WTC11 (cell line): ENCODE measurements at regions not wholly inside any gene's neighbourhood (a gene's known extent, or its start where the extent isn't known, plus 50 kb on each side); places are given as distances from the start of the nearest gene placed in this dataset.

ENCODE experiments used
- ATAC-seq: fragments of 200-7000 bp; cut with Tn5 transposase; 2 replicates; pipeline ENCODE4 v1.10.0; 2021; ENCODE audit warnings: mild to moderate bottlenecking, moderate library complexity
- CTCF ChIA-PET: fragments of 300-600 bp; sonication (Branson Sonifier 250); formaldehyde crosslinking; loops from one replicate; lab custom pipeline; 2021; ENCODE audit warnings: antibody characterized with exemption; lab: Charles Lee
- POLR2A ChIA-PET: fragments of 350-600 bp; sonication (Branson Sonifier 250); formaldehyde crosslinking; loops from one replicate; lab custom pipeline; 2021; ENCODE audit warnings: antibody characterized with exemption; lab: Charles Lee
- DNase-seq: peaks from one replicate; pipeline ENCODE4 v3.0.0; 2021; ENCODE audit warnings: low spot score
- H3K27ac Mint-ChIP-seq: 2 replicates; pipeline ENCODE4 v1.8.0; 2021; ENCODE audit warnings: mixed read lengths
- H3K27me3 Mint-ChIP-seq: 2 replicates; pipeline ENCODE4 v1.8.0; 2021; ENCODE audit warnings: low read depth, mild to moderate bottlenecking, moderate library complexity, mixed read lengths
- H3K36me3 Mint-ChIP-seq: 2 replicates; pipeline ENCODE4 v1.8.0; 2021; ENCODE audit warnings: mixed read lengths
- H3K4me1 Mint-ChIP-seq: 2 replicates; pipeline ENCODE4 v1.8.0; 2022; ENCODE audit warnings: mixed read lengths
- H3K4me3 Mint-ChIP-seq: 2 replicates; pipeline ENCODE4 v1.8.0; 2021; ENCODE audit warnings: mild to moderate bottlenecking, moderate library complexity, mixed read lengths
- H3K9me3 Mint-ChIP-seq: 2 replicates; pipeline ENCODE4 v1.8.0; 2021; ENCODE audit warnings: mixed read lengths
- CREM ChIP-seq: sonication (generic); formaldehyde crosslinking; IDR thresholded peaks from 2 replicates; pipeline ENCODE4 v1.8.1; 2022; ENCODE audit warnings: mild to moderate bottlenecking, missing genetic modification reagents, moderate library complexity
- FOXK1 ChIP-seq: sonication (generic); formaldehyde crosslinking; IDR thresholded peaks from 2 replicates; pipeline ENCODE4 v1.8.0; 2022; ENCODE audit warnings: mild to moderate bottlenecking, moderate library complexity, missing genetic modification reagents
- GRHL2 ChIP-seq: fragments of 250-450 bp; sonication (Bioruptor Pico); IDR thresholded peaks from 2 replicates; pipeline ENCODE4 v1.8.0; 2022; ENCODE audit warnings: mild to moderate bottlenecking, moderate library complexity; ENCODE audit not compliant: insufficient replicate concordance, severe bottlenecking
- NFATC4 ChIP-seq: fragments of 250-450 bp; sonication (Bioruptor Pico); IDR thresholded peaks from 2 replicates; pipeline ENCODE4 v1.9.0; 2021; ENCODE audit warnings: mild to moderate bottlenecking
- NFYB ChIP-seq: sonication (generic); formaldehyde crosslinking; conservative IDR thresholded peaks from 2 replicates; pipeline ENCODE4 v1.8.0; 2022; ENCODE audit warnings: low read depth, missing genetic modification reagents
- SMAD3 ChIP-seq: sonication (generic); formaldehyde crosslinking; IDR thresholded peaks from 2 replicates; pipeline ENCODE4 v1.8.0; 2022; ENCODE audit warnings: missing genetic modification reagents, mild to moderate bottlenecking, borderline replicate concordance
- SMAD4 ChIP-seq: sonication (generic); formaldehyde crosslinking; IDR thresholded peaks from 2 replicates; pipeline ENCODE4 v1.8.0; 2022; ENCODE audit warnings: mild to moderate bottlenecking, missing genetic modification reagents
- TCF7 ChIP-seq: sonication (generic); formaldehyde crosslinking; IDR thresholded peaks from 2 replicates; pipeline ENCODE4 v1.8.0; 2022; ENCODE audit warnings: mild to moderate bottlenecking, low read depth, missing genetic modification reagents, moderate library complexity
- TP53 ChIP-seq: sonication (generic); formaldehyde crosslinking; IDR thresholded peaks from 2 replicates; pipeline ENCODE4 v1.8.1; 2023; ENCODE audit warnings: mild to moderate bottlenecking, missing genetic modification reagents
- ZBTB21 ChIP-seq: sonication (generic); formaldehyde crosslinking; IDR thresholded peaks from 2 replicates; pipeline ENCODE4 v1.8.1; 2023; ENCODE audit warnings: mild to moderate bottlenecking, missing genetic modification reagents, borderline replicate concordance
- ZNF219 ChIP-seq: sonication (generic); formaldehyde crosslinking; IDR thresholded peaks from 2 replicates; pipeline ENCODE4 v1.8.0; 2023; ENCODE audit warnings: missing genetic modification reagents, mild to moderate bottlenecking, borderline replicate concordance
- ZNF232 ChIP-seq: sonication (generic); formaldehyde crosslinking; IDR thresholded peaks from 2 replicates; pipeline ENCODE4 v1.8.0; 2022; ENCODE audit warnings: mild to moderate bottlenecking, missing genetic modification reagents
- ZNF396 ChIP-seq: fragments of 250-450 bp; sonication (Bioruptor Pico); IDR thresholded peaks from 2 replicates; pipeline ENCODE4 v1.8.0; 2021; ENCODE audit warnings: mild to moderate bottlenecking, moderate library complexity, borderline replicate concordance
- TF ChIP-seq, protein P1 (sequence below): sonication (generic); formaldehyde crosslinking; IDR thresholded peaks from 2 replicates; pipeline ENCODE4 v1.8.1; 2022; ENCODE audit warnings: low read depth, mild to moderate bottlenecking, moderate library complexity, missing genetic modification reagents, borderline replicate concordance
- TF ChIP-seq, protein P2 (sequence below): sonication (generic); formaldehyde crosslinking; IDR thresholded peaks from 2 replicates; pipeline ENCODE4 v1.8.1; 2022; ENCODE audit warnings: mild to moderate bottlenecking, moderate library complexity, missing genetic modification reagents
- TF ChIP-seq, protein P3 (sequence below): sonication (generic); formaldehyde crosslinking; IDR thresholded peaks from 2 replicates; pipeline ENCODE4 v1.8.1; 2023; ENCODE audit warnings: mild to moderate bottlenecking, missing genetic modification reagents
- TF ChIP-seq, protein P4 (sequence below): sonication (generic); formaldehyde crosslinking; IDR thresholded peaks from 2 replicates; pipeline ENCODE4 v1.8.1; 2023; ENCODE audit warnings: mild to moderate bottlenecking, missing genetic modification reagents, moderate library complexity
- TF ChIP-seq, protein P5 (sequence below): fragments of 250-450 bp; sonication (Bioruptor Pico); IDR thresholded peaks from 2 replicates; pipeline ENCODE4 v1.9.0; 2021; ENCODE audit warnings: mild to moderate bottlenecking
- TF ChIP-seq, protein P6 (sequence below): sonication (generic); formaldehyde crosslinking; IDR thresholded peaks from 2 replicates; pipeline ENCODE4 v1.8.1; 2022; ENCODE audit warnings: low read depth, missing genetic modification reagents, borderline replicate concordance

DNA sequence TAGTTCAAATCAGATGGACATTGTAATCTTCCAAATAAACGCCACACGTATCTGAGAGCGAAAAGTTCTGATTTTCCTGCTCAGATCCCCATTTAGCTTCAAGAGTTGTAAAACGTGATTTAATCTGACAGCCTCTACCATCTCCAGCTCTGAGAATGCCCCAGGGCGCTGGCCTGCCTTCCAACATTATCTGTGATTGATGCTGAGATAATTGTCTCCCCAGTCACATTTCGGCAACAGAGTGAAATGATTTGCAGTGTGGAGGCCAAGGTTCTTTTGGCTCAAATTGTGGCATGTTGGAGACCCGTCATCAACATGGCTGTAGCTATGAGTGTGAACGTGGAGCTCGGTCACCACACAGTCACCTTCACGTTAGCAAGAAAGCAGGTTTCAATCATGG is 283.4 kb downstream of the BRD1 start:
- no peak overlapping the region for H3K27ac Mint-ChIP-seq
- ChIA-PET POLR2A (interaction anchor here (0.5 kb wide), 1 partner anchor 200 kb away, joined by 3 read pairs; no protein-coding TSS in a partner anchor), CTCF (interaction anchor here (0.7 kb wide), 1 partner anchor 30 kb away, joined by 3 read pairs; no protein-coding TSS in a partner anchor)
- H3K4me3 Mint-ChIP-seq: no peak overlapping the region
- DNase-seq (no peak), ATAC-seq (no peak)
- H3K27me3 Mint-ChIP-seq: peaks cover 4% of the 10 kb centered on the region
- TF ChIP-seq, protein P1, sequence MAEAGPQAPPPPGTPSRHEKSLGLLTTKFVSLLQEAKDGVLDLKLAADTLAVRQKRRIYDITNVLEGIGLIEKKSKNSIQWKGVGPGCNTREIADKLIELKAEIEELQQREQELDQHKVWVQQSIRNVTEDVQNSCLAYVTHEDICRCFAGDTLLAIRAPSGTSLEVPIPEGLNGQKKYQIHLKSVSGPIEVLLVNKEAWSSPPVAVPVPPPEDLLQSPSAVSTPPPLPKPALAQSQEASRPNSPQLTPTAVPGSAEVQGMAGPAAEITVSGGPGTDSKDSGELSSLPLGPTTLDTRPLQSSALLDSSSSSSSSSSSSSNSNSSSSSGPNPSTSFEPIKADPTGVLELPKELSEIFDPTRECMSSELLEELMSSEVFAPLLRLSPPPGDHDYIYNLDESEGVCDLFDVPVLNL (CRISPR knock-in tag): no peak
- TF ChIP-seq NFYB (CRISPR knock-in tag) (no peak), CREM (CRISPR knock-in tag) (no peak), SMAD4 (CRISPR knock-in tag) (no peak), TP53 (CRISPR knock-in tag) (no peak), ZNF232 (no peak), ZNF396 (CRISPR knock-in tag) (no peak), FOXK1 (no peak), ZNF219 (CRISPR knock-in tag) (no peak)
- TF ChIP-seq, protein P2, sequence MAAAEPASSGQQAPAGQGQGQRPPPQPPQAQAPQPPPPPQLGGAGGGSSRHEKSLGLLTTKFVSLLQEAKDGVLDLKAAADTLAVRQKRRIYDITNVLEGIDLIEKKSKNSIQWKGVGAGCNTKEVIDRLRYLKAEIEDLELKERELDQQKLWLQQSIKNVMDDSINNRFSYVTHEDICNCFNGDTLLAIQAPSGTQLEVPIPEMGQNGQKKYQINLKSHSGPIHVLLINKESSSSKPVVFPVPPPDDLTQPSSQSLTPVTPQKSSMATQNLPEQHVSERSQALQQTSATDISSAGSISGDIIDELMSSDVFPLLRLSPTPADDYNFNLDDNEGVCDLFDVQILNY (CRISPR knock-in tag): no peak
- TF ChIP-seq, protein P3, sequence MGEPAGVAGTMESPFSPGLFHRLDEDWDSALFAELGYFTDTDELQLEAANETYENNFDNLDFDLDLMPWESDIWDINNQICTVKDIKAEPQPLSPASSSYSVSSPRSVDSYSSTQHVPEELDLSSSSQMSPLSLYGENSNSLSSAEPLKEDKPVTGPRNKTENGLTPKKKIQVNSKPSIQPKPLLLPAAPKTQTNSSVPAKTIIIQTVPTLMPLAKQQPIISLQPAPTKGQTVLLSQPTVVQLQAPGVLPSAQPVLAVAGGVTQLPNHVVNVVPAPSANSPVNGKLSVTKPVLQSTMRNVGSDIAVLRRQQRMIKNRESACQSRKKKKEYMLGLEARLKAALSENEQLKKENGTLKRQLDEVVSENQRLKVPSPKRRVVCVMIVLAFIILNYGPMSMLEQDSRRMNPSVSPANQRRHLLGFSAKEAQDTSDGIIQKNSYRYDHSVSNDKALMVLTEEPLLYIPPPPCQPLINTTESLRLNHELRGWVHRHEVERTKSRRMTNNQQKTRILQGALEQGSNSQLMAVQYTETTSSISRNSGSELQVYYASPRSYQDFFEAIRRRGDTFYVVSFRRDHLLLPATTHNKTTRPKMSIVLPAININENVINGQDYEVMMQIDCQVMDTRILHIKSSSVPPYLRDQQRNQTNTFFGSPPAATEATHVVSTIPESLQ: no peak
- TF ChIP-seq, protein P4, sequence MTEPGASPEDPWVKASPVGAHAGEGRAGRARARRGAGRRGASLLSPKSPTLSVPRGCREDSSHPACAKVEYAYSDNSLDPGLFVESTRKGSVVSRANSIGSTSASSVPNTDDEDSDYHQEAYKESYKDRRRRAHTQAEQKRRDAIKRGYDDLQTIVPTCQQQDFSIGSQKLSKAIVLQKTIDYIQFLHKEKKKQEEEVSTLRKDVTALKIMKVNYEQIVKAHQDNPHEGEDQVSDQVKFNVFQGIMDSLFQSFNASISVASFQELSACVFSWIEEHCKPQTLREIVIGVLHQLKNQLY (CRISPR knock-in tag): no peak
- H3K36me3 Mint-ChIP-seq: peaks cover 4% of the 10 kb centered on the region
- H3K4me1 Mint-ChIP-seq: peaks cover 19% of the 10 kb centered on the region
- peaks cover 8% of the 10 kb centered on the region for H3K9me3 Mint-ChIP-seq

DNA sequence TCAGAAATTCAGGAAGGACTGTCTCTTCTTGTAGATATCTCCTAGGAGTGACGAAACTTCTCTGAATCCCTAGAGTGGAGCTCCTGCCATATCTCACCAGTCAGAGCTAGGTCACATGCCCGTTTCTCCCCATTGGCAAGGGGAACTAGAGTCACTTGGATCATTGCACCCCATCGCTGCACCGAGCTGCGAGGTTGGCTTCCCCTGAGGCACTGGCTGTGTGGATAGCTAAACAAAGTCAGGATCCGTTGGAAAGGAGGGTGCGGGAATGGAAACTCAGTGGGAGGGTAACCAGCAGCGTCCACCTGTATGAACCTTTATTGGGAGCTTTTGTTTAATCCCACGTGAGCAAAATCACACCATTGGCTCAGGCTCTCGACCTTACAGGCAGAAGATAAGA is 283.8 kb downstream of the BRD1 start:
- CTCF ChIA-PET: no interaction called here
- POLR2A ChIA-PET: interaction anchor here (0.5 kb wide), 1 partner anchor 200 kb away, joined by 3 read pairs; no protein-coding TSS in a partner anchor
- peaks cover 11% of the 10 kb centered on the region for H3K9me3 Mint-ChIP-seq
- no peak for ATAC-seq
- H3K4me1 Mint-ChIP-seq: peaks cover 20% of the 10 kb centered on the region
- no peak overlapping the region for H3K27ac Mint-ChIP-seq
- no peak for DNase-seq
- peaks cover 4% of the 10 kb centered on the region for H3K36me3 Mint-ChIP-seq
- peaks cover 4% of the 10 kb centered on the region for H3K27me3 Mint-ChIP-seq
- TF ChIP-seq SMAD3 (CRISPR knock-in tag) (no peak), SMAD4 (CRISPR knock-in tag) (no peak), NFATC4 (CRISPR knock-in tag) (no peak), TCF7 (CRISPR knock-in tag) (no peak), ZBTB21 (CRISPR knock-in tag) (no peak), GRHL2 (no peak), TP53 (CRISPR knock-in tag) (no peak)
- TF ChIP-seq, protein P5, sequence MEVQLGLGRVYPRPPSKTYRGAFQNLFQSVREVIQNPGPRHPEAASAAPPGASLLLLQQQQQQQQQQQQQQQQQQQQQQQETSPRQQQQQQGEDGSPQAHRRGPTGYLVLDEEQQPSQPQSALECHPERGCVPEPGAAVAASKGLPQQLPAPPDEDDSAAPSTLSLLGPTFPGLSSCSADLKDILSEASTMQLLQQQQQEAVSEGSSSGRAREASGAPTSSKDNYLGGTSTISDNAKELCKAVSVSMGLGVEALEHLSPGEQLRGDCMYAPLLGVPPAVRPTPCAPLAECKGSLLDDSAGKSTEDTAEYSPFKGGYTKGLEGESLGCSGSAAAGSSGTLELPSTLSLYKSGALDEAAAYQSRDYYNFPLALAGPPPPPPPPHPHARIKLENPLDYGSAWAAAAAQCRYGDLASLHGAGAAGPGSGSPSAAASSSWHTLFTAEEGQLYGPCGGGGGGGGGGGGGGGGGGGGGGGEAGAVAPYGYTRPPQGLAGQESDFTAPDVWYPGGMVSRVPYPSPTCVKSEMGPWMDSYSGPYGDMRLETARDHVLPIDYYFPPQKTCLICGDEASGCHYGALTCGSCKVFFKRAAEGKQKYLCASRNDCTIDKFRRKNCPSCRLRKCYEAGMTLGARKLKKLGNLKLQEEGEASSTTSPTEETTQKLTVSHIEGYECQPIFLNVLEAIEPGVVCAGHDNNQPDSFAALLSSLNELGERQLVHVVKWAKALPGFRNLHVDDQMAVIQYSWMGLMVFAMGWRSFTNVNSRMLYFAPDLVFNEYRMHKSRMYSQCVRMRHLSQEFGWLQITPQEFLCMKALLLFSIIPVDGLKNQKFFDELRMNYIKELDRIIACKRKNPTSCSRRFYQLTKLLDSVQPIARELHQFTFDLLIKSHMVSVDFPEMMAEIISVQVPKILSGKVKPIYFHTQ (CRISPR knock-in tag): no peak
- TF ChIP-seq, protein P6, sequence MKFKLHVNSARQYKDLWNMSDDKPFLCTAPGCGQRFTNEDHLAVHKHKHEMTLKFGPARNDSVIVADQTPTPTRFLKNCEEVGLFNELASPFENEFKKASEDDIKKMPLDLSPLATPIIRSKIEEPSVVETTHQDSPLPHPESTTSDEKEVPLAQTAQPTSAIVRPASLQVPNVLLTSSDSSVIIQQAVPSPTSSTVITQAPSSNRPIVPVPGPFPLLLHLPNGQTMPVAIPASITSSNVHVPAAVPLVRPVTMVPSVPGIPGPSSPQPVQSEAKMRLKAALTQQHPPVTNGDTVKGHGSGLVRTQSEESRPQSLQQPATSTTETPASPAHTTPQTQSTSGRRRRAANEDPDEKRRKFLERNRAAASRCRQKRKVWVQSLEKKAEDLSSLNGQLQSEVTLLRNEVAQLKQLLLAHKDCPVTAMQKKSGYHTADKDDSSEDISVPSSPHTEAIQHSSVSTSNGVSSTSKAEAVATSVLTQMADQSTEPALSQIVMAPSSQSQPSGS (CRISPR knock-in tag): no peak
- H3K4me3 Mint-ChIP-seq: no peak overlapping the region
